ENCODE measurements at regions not wholly inside any gene's neighbourhood (a gene's known extent, or its start where the extent isn't known, plus 50 kb on each side); places are given as distances from the start of the nearest gene placed in this dataset.

DNA sequence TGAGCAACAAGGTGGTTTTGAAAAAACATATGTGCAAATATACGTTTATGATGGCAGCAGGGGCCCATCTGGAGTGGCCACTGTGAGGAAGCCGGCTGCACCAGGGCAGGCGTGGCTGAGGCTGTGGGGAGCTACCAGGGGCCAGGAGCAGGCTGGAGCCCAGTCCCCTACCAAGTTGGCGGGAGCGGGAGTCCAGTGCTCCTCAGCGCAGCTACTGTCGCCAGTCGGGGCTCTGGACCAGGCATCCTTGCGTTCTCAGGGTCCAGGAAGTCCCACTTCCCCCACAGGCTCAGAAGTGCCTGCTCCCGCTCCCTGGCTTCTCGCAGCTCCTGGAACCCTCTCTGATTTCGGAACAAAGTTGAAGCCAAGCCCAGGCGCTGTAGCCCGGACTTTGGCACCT lies 1377.5 kb upstream of the FLRT2 start:
- DNase-seq, result no peak

DNA sequence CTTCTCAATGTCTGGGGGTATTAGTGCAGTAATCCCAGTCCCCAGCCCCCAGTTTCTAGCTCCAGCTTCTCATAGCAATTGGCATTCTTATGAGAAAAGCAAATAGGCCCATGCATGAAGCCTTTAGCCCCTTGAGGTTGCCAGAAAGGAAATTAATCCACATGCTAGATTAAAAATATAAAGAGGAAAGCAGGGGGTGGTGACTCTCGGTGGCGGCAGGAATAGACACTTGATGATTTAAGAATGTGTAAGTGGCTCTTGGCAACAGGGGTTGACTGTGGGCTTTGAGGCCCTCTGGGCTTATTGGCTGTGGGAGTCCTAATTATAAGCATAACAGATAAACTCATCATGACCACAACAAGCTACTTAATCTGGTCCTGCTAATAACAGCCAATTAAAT lies 1367.3 kb upstream of the FLRT2 start:
- no peak for DNase-seq

- no peak for DNase-seq
Measured at GRCh38 chr14:84167026-84167425, 1362.9 kb upstream of the FLRT2 start.

- no peak for DNase-seq
Measured at GRCh38 chr14:84180336-84180735, 1349.6 kb upstream of the FLRT2 start.

DNA sequence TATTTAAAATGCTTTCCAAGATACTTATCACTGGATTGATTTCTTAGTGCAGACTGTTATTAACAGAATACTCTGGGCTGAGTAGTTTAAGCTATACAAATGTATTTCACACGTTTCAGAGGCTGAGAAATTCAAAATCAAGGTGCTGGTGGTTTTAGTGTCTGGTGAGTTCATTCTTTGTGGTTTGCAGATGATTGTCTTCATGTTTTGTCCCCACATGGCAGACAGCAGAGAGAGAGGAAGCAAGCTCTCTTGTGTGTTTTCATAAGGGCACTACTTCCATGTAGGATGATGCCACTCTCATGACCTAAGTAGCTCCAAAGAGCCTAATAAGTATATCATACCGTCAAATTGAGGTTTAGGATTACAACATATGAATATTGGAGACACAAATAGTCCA lies 1348.9 kb upstream of the FLRT2 start:
- DNase-seq, result no peak

- DNase-seq, result no peak
Measured at GRCh38 chr14:84195514-84195913, 1334.4 kb upstream of the FLRT2 start.

DNA sequence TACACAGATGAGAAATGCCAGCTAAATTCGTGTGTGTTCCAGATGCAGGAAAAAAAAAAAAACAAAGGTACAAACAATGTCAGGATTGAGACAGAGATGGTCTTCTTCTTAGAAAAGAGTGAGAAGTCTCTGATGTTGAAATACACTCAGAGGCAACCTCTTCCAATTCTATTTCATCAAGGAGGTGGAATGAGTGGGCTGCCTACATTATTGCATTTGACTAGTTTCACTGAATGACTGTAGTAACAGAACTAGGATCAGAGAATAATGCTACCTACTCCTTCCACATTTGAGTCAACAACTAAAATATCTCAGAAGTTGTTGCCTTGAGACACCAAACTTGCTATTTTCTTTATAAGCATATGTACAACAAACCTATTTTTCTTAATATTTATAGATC lies 1332.2 kb upstream of the FLRT2 start:
- DNase-seq, result no peak

GRCh38 chr14:84202486-84202885 lies 1327.5 kb upstream of the FLRT2 start:
- DNase-seq, result no peak

- no peak for DNase-seq
Measured at GRCh38 chr14:84203896-84204295, 1326.0 kb upstream of the FLRT2 start.

GRCh38 chr14:84208451-84208850 lies 1321.5 kb upstream of the FLRT2 start:
- DNase-seq, result no peak

DNA sequence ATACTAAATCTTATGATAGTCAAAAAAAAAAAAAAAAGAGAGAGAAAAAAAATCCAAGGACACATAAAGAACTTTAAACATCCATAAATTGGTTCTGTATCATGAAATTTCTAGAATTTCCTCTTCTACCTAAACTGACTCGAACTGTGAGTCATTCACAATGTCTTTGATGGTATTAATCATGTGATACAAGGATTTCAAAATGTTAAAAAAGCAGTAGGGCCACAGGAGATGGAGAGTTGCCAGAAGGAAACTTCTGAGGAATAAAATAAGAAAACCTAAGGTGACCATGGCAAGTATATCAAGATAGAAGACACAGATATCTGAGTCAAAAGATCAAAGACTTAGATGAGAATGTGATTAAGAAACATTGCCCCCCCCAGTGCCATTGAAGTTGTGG lies 1320.9 kb upstream of the FLRT2 start:
- no peak for DNase-seq

DNA sequence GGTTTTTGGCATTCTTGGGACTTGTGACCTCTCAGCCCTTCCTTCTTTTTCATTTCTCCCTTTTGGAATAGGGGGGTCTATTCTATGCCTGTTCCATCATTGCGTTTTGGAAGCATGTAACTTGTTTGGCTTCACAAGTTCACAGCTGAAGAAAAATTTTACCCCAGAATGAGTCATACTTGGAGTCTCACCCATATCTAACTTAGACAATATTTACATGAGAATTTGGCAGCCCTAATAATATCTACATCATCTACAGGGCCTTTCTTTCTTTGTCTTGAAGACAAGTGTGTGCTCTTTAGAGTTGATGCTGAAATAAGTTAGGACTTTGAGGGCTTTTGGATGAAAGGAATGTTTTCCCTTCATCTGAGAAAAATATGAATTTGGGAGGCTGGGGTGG lies 1312.9 kb upstream of the FLRT2 start:
- no peak for DNase-seq

DNA sequence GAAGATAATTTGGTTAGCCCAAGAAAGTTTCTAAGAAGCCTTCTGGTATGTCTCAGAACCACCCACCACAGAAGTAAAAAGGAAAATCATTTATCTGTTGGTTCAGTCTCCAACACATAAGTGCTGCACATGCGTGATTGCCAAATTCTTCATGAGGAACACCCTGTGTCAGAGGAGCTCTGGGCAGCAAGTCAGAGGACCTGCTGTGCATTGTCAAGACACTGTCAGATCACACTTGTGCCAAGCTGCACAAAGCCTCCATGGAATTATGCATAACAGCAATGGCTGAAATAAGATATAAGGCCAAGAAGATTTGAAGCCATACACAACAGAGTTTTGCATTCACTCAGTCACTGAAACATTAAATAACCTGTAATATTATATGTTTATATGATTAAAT lies 1304.7 kb upstream of the FLRT2 start:
- DNase-seq, result no peak

DNA sequence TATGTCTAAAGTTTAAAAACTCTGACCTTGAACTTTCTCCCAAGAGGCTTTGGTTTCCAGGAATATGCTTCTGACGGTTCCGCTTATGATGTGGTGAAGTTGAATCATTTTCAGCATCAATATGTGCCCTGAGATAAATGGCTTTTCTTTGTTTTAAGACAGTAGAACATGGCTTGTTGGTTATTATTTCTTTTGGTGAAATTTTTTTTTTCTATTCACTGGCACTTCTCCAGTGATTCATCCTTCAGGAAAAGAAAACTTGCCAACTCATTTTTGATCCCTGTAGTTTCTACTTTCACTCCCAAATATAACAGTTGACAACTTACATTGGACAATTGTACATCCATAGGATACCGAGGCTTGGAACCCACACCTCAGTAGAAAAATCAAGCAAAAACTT lies 1301.2 kb upstream of the FLRT2 start:
- DNase-seq, result no peak

DNA sequence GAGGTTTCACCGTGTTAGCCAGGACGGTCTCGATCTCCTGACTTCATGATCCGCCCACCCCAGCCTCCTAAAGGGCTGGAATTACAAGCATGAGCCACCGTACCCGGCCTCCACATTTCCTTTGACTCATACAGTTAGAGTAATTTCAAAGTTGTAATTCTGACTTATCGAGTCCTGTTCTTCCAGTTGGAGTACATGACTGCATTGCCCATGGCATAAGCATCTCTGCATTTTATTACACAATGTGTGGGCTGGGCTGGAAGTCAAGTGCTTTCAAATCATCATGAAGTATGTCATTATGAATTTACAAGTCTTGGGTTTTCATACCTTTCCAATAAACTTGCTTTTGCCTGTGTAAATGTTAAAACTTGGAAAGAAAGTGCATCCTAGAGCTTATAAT lies 1295.7 kb upstream of the FLRT2 start:
- DNase-seq, result no peak

DNA sequence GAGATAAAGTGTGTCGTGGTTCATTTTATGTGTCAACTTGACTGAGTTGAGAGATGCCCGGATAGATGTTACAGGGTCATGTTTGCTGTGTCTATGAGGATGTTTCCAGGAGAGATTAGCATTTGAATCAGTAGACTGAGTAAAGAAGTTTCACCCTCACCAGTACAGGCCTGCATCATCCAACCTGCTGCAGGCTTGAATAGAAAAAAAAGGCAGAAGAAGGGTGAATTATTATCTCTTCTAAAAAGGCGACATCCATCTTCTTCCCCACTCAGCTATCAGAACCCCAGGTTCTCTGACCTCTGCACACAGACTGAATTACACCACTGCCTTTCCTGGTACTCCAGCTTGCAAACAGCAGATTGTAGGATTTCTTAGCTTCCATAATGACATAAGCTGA lies 1293.7 kb upstream of the FLRT2 start:
- no peak for DNase-seq

- peak; percentile 76 for DNase-seq
Measured at GRCh38 chr14:84237881-84238280, 1292.1 kb upstream of the FLRT2 start.

GRCh38 chr14:84247693-84248092 lies 1282.3 kb upstream of the FLRT2 start:
- DNase-seq, result no peak

DNA sequence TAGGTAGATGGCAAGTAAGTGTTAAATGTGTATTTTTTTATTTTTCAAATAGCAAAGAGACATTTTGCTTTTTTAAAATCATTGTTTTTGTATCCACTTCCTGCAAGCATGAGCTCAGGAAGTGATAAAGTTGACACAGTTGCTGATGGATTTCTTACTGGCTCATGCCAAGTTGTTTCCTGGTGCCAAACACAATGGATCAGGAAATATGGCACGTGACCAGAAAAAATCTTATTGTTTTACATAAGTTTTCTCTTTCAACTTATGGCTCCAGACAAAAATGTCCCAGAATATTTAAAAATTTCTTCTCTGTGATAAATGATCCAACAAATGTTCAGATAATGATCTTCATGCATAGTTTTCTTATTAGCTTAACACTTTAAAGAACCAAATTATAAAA lies 1279.1 kb upstream of the FLRT2 start:
- DNase-seq, result no peak

GRCh38 chr14:84251411-84252115 lies 1278.4 kb upstream of the FLRT2 start:
- DNase-seq, result no peak

GRCh38 chr14:84252706-84253105 lies 1277.2 kb upstream of the FLRT2 start:
- DNase-seq, result no peak

DNA sequence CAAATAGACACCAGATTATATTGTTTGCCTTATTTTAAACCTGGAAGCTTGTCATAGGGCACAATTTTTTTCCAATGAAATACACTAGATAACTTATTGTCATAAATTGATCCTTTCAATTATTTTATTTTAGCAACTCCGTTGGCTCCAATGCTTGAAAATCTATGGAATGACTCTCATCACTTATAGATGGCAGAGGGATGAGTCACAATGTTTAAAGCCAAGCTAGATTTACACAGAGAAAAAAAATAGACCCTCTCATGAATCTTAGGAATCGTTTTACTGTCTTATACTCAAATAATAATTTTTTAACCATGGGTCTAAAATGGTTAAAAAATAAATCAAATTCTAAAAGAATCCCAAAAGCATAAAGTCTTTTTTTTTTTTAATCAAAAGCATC lies 1276.6 kb upstream of the FLRT2 start:
- no peak for DNase-seq

- no peak for DNase-seq
Measured at GRCh38 chr14:84254290-84254689, 1275.7 kb upstream of the FLRT2 start.

GRCh38 chr14:84262932-84263331 lies 1267.0 kb upstream of the FLRT2 start:
- no peak for DNase-seq

DNA sequence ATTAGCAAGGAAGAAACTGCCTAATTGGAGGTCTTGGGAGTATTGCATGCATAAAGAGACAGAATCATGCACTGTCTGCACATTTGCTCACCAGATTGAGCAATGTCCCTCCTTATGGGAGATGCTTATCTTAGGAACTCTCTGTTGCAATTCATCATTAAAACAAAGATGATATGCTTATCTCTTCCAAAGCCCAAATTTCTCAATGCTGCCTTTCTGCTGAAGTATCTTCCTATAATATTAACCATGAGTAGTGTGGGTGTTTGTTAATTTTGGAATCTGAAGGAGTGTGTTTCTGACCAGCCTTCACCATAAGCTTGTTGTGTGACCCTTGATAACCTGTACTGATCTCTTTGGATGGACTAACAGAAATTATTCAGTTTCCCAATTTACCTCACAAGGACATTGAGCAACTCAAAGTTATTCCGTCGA lies 1257.6 kb upstream of the FLRT2 start:
- DNase-seq, result no peak

- peak; percentile 21 for DNase-seq
Measured at GRCh38 chr14:84273181-84273580, 1256.8 kb upstream of the FLRT2 start.
